Peyer's patch (tissue), 4 donors: ENCODE measurements at regions not wholly inside any gene's neighbourhood (a gene's known extent, or its start where the extent isn't known, plus 50 kb on each side); places are given as distances from the start of the nearest gene placed in this dataset.
"Not testable (repeated sequence)": the region's sequence is repeated elsewhere in the genome, so short reads cannot be mapped to it uniquely, and the experiment has no call there.

Source experiments
- DNase-seq, 3 donors: peaks; one replicate each; pipeline ENCODE4 v3.0.0-alpha.2; 2017 to 2019
- H3K27ac ChIP-seq, 4 donors: fragments of 200-600 bp; sonication (generic); one replicate each; pipeline ENCODE4 v1.5.1; 2016 to 2019
- H3K27me3 ChIP-seq, 2 donors: fragments of 200-600 bp; sonication (generic); one replicate each; pipeline ENCODE4 v1.5.1; 2019
- H3K36me3 ChIP-seq, 3 donors: fragments of 200-600 bp; sonication (generic); one replicate each; pipeline ENCODE4 v1.5.1; 2016 to 2019
- H3K4me1 ChIP-seq, 4 donors: fragments of 200-600 bp; sonication (generic); one replicate each; pipeline ENCODE4 v1.5.1; 2016 to 2019
- H3K4me3 ChIP-seq, 4 donors: fragments of 200-600 bp; sonication (generic); 1 replicate in 3 of 4; 2 replicates in 1 of 4; pipeline ENCODE4 v1.5.1; 2016 to 2019; ENCODE audit warnings: mild to moderate bottlenecking in 1 of 4
- H3K9me3 ChIP-seq, 4 donors: fragments of 200-600 bp; sonication (generic); one replicate each; pipeline ENCODE4 v1.5.1; 2016 to 2019; ENCODE audit warnings: mild to moderate bottlenecking in 1 of 4
- CTCF ChIP-seq, 6 experiments: fragments of 450-650 bp in 4 of 6; fragments of 200-600 bp in 2 of 6; sonication (generic) in 1 of 6; IDR thresholded peaks; one replicate each; pipeline ENCODE4 v1.5.1; 2017 to 2019; ENCODE audit warnings: antibody characterized with exemption in 6 of 6, mild to moderate bottlenecking in 3 of 6, moderate library complexity in 1 of 6
- POLR2A ChIP-seq, 2 donors: fragments of 450-650 bp; IDR thresholded peaks; one replicate each; pipeline ENCODE4 v1.5.1; 2017; ENCODE audit warnings: antibody characterized with exemption in 2 of 2, mild to moderate bottlenecking in 2 of 2, moderate library complexity in 2 of 2

GRCh38 chr2:242098034-242098433 lies 228.5 kb downstream of the RTP5 start:
- TF ChIP-seq CTCF (IDR thresholded peaks at IDR 0.05) (no peak), POLR2A (IDR thresholded peaks at IDR 0.05) (no peak)
- H3K36me3 ChIP-seq, result peaks cover 0 to 16% (median 0%) of the 10 kb centered on the region in 3 donors
- no peak overlapping the region for H3K4me3 ChIP-seq
- no peaks in the 10 kb centered on the region for H3K4me1 ChIP-seq
- no peaks in the 10 kb centered on the region for H3K27me3 ChIP-seq
- no peak for DNase-seq
- no peaks in the 10 kb centered on the region for H3K9me3 ChIP-seq
- no peak overlapping the region for H3K27ac ChIP-seq

GRCh38 chr2:242098445-242099128 lies 229.1 kb downstream of the RTP5 start:
- Histone ChIP-seq H3K9me3 (no peaks in the 10 kb centered on the region), H3K27ac (no peak overlapping the region), H3K4me1 (no peaks in the 10 kb centered on the region), H3K4me3 (no peak overlapping the region), H3K27me3 (no peaks in the 10 kb centered on the region), H3K36me3 (peaks cover 0 to 16% (median 0%) of the 10 kb centered on the region in 3 donors)
- DNase-seq, result no peak
- no peak for TF ChIP-seq POLR2A (IDR thresholded peaks at IDR 0.05)
- TF ChIP-seq CTCF (IDR thresholded peaks at IDR 0.05), result no peak

- DNase-seq, H3K36me3 ChIP-seq, H3K27ac ChIP-seq, H3K4me1 ChIP-seq, H3K27me3 ChIP-seq, H3K4me3 ChIP-seq, H3K9me3 ChIP-seq: not testable (repeated sequence)
Measured at GRCh38 chr2:242103093-242103492, 233.6 kb downstream of the RTP5 start.

GRCh38 chr2:242104202-242104956 lies 234.8 kb downstream of the RTP5 start:
- H3K9me3 ChIP-seq, H3K4me3 ChIP-seq, H3K4me1 ChIP-seq, H3K36me3 ChIP-seq, H3K27me3 ChIP-seq, H3K27ac ChIP-seq, DNase-seq: not testable (repeated sequence)

GRCh38 chr2:242107065-242107464 lies 237.5 kb downstream of the RTP5 start:
- DNase-seq, H3K27ac ChIP-seq, H3K4me3 ChIP-seq, H3K9me3 ChIP-seq, H3K27me3 ChIP-seq, H3K4me1 ChIP-seq, H3K36me3 ChIP-seq: not testable (repeated sequence)

GRCh38 chr2:242108797-242109500 lies 239.4 kb downstream of the RTP5 start:
- not testable (repeated sequence) for DNase-seq, H3K4me1 ChIP-seq, H3K9me3 ChIP-seq, H3K36me3 ChIP-seq, H3K27ac ChIP-seq, H3K4me3 ChIP-seq, H3K27me3 ChIP-seq

- H3K27me3 ChIP-seq, H3K27ac ChIP-seq, DNase-seq, H3K9me3 ChIP-seq, H3K4me3 ChIP-seq, H3K36me3 ChIP-seq, H3K4me1 ChIP-seq: not testable (repeated sequence)
Measured at GRCh38 chr2:242109819-242110218, 240.3 kb downstream of the RTP5 start.

GRCh38 chr2:242111954-242112353 lies 242.4 kb downstream of the RTP5 start:
- not testable (repeated sequence) for DNase-seq, H3K9me3 ChIP-seq, H3K4me3 ChIP-seq, H3K27ac ChIP-seq, H3K4me1 ChIP-seq, H3K36me3 ChIP-seq, H3K27me3 ChIP-seq

- DNase-seq, result not testable (repeated sequence)
Measured at GRCh38 chr2:242113492-242113891, 244.0 kb downstream of the RTP5 start.

GRCh38 chr2:242116676-242117075 lies 247.1 kb downstream of the RTP5 start:
- not testable (repeated sequence) for H3K36me3 ChIP-seq, H3K27ac ChIP-seq, H3K27me3 ChIP-seq, H3K4me1 ChIP-seq, H3K9me3 ChIP-seq, DNase-seq, H3K4me3 ChIP-seq

More at GRCh38 chr2:242113492-242113891, 244.0 kb downstream of the RTP5 start:
- H3K4me1 ChIP-seq, H3K36me3 ChIP-seq, H3K27me3 ChIP-seq, H3K27ac ChIP-seq, H3K9me3 ChIP-seq, H3K4me3 ChIP-seq: not testable (repeated sequence)

- not testable (repeated sequence) for H3K27ac ChIP-seq, DNase-seq, H3K27me3 ChIP-seq, H3K4me1 ChIP-seq, H3K9me3 ChIP-seq, H3K4me3 ChIP-seq, H3K36me3 ChIP-seq
Measured at GRCh38 chr2:242117305-242117704, 247.8 kb downstream of the RTP5 start.

GRCh38 chr2:242119682-242120081 lies 250.2 kb downstream of the RTP5 start:
- not testable (repeated sequence) for H3K4me3 ChIP-seq, H3K27me3 ChIP-seq, DNase-seq, H3K9me3 ChIP-seq, H3K36me3 ChIP-seq, H3K27ac ChIP-seq, H3K4me1 ChIP-seq

GRCh38 chr2:242130682-242131081 lies 261.2 kb downstream of the RTP5 start:
- not testable (repeated sequence) for H3K9me3 ChIP-seq, H3K4me3 ChIP-seq, DNase-seq, H3K36me3 ChIP-seq, H3K27me3 ChIP-seq, H3K4me1 ChIP-seq, H3K27ac ChIP-seq
